Psoas muscle (tissue), 7 donors: ENCODE measurements at regions not wholly inside any gene's neighbourhood (a gene's known extent, or its start where the extent isn't known, plus 50 kb on each side); places are given as distances from the start of the nearest gene placed in this dataset.
A peak's percentile ranks its signal among the peaks of the same experiment; 100 is the strongest.

Experiments used
- ATAC-seq, 4 donors: fragments of 200-7000 bp; cut with Tn5 transposase; one replicate each; pipeline ENCODE4 v1.9.1; 2020; ENCODE audit warnings: moderate library complexity in 3 of 4, mild to moderate bottlenecking in 2 of 4
- DNase-seq, 2 donors: peaks; one replicate each; pipeline ENCODE4 v3.0.0-alpha.2; 2020
- H3K27ac ChIP-seq: fragments of 200-600 bp; one replicate; pipeline ENCODE4 v1.8.0; 2022
- H3K27me3 ChIP-seq, 3 donors: fragments of 200-600 bp in 1 of 3; one replicate each; pipeline versions ENCODE4 v1.6.1 to v1.8.0; 2013 to 2022; ENCODE audit warnings: low read length in 2 of 3, mild to moderate bottlenecking in 2 of 3, moderate library complexity in 1 of 3; ENCODE audit not compliant: insufficient read depth in 3 of 3
- H3K36me3 ChIP-seq, 2 donors: fragments of 200-600 bp in 1 of 2; one replicate each; pipeline versions ENCODE4 v1.6.1 to v1.8.0; 2013 to 2022; ENCODE audit warnings: low read depth in 1 of 2, mild to moderate bottlenecking in 1 of 2, moderate library complexity in 1 of 2; ENCODE audit not compliant: insufficient read depth in 1 of 2
- H3K4me1 ChIP-seq: fragments of 200-600 bp; one replicate; pipeline ENCODE4 v1.8.0; 2022
- H3K4me3 ChIP-seq: fragments of 200-600 bp; one replicate; pipeline ENCODE4 v1.8.0; 2022; ENCODE audit warnings: mild to moderate bottlenecking
- H3K9me3 ChIP-seq: fragments of 200-600 bp; one replicate; pipeline ENCODE4 v1.8.0; 2022
- WGBS, 3 donors: extraction: QIAGEN DNeasy Blood & Tissue Kit; methylation state at CpG; one replicate each; pipeline versions ENCODE4 v1.1.6 to v1.1.7; 2013; 5-methylcytosine and 5-hydroxymethylcytosine counted together
- intact Hi-C, 2 donors: fragments of 100-400 bp; cut with DNase I; formaldehyde crosslinking; loops; one replicate each; pipeline versions ENCODE4 v1.11.0 to v1.14.2; 2022
- TF ChIP-seq, protein P1 (sequence below): fragments of 200-600 bp; IDR thresholded peaks from one replicate; pipeline ENCODE4 v1.8.0; 2022; ENCODE audit warnings: antibody characterized with exemption
- donor health status: healthy with polysubstance abuse.
- donor health status: DM: no; HTN: no; CAD: no; lungs with moderate emphysema.
- donor health status: Bipolar disorder and iron deficiency.
- donor health status: healthy.
- donor health status: DM: yes; HTN: yes; CAD: no.
- donor health status: DM: no; HTN: no; CAD: no.
- donor health status: DM: yes; HTN: yes; CAD: no.

- no peak for DNase-seq
- TF ChIP-seq, protein P1, sequence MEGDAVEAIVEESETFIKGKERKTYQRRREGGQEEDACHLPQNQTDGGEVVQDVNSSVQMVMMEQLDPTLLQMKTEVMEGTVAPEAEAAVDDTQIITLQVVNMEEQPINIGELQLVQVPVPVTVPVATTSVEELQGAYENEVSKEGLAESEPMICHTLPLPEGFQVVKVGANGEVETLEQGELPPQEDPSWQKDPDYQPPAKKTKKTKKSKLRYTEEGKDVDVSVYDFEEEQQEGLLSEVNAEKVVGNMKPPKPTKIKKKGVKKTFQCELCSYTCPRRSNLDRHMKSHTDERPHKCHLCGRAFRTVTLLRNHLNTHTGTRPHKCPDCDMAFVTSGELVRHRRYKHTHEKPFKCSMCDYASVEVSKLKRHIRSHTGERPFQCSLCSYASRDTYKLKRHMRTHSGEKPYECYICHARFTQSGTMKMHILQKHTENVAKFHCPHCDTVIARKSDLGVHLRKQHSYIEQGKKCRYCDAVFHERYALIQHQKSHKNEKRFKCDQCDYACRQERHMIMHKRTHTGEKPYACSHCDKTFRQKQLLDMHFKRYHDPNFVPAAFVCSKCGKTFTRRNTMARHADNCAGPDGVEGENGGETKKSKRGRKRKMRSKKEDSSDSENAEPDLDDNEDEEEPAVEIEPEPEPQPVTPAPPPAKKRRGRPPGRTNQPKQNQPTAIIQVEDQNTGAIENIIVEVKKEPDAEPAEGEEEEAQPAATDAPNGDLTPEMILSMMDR: no peak
- Histone ChIP-seq H3K9me3 (no peaks in the 10 kb centered on the region), H3K36me3 (no peaks in the 10 kb centered on the region), H3K27me3 (no peaks in the 10 kb centered on the region), H3K27ac (no peak overlapping the region), H3K4me1 (peaks cover 12% of the 10 kb centered on the region), H3K4me3 (no peak overlapping the region)
- ATAC-seq: no peak
- intact Hi-C loops: loop anchor here (5.0 to 10.0 kb wide), 2 partner anchors 85 to 393 kb away; partner anchors contain the start of gene KLF3 (in 1 of the 2)
These were observed 86.5 kb upstream of the KLF3 start for GRCh38 chr4:38577462-38577861.

DNA sequence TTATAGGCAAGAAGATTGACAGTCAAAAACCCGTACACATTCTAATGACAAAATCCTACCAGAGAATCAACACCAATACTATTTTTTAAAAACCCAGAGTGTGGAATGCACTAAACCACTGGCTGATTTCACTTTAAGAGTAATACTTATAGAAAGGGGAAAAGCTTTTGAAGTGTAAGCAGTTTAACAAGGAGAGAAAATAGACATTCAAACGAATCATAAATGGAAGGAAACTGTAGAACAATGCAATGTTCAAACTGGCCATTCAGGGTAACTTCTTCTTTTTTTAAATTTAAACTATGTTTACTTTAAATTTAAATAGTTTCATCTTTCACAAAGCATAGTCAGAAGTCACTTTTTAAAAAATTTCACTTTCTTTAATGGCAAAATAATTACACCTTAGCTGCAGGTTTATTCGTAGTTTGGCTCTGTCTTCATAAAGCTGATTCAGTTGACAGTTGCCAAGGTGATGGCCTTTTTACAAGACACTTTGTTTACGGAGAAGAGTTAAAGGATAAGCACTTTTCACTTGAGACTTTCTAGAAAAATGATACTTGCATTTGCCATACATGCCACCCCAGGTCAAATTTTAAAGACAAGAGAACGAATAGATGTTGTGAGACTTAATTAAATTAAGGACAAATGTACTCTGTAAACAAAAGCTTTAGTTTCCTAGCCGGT lies 82.4 kb upstream of the KLF3 start:
- H3K27me3 ChIP-seq: no peaks in the 10 kb centered on the region
- WGBS, 3 donors: 47 to 65% (median 58%) methylated on average over 6 of the region's 6 CpGs
- no peaks in the 10 kb centered on the region for H3K9me3 ChIP-seq
- no peak overlapping the region for H3K27ac ChIP-seq
- DNase-seq: no peak
- TF ChIP-seq, protein P1: no peak
- peaks cover 3% of the 10 kb centered on the region for H3K4me1 ChIP-seq
- H3K36me3 ChIP-seq: no peaks in the 10 kb centered on the region
- intact Hi-C loops: no loop called here
- ATAC-seq: no peak
- H3K4me3 ChIP-seq: no peak overlapping the region

DNA sequence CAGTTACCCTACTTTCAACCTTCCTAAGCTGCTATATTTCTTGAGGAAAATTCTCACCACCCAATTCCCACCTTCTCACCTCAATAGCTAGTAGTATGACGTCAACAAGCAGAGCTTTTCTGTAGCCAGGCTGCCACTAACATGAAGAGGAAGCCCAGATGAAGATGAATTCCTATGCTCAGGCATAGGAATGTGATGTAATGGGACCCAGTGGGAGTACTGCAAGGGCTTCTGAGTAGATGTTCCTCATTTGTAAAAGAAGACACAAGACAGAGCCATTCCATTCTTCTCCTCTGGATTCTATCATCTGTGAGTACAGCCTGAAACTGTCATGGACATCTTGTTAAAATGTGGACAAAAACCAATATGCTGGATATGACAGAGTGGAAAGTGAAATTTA lies 81.6 kb upstream of the KLF3 start:
- H3K4me1 ChIP-seq: peaks cover 3% of the 10 kb centered on the region
- H3K9me3 ChIP-seq: no peaks in the 10 kb centered on the region
- H3K36me3 ChIP-seq: no peaks in the 10 kb centered on the region
- H3K4me3 ChIP-seq: no peak overlapping the region
- H3K27me3 ChIP-seq: peaks cover 0 to 2% (median 0%) of the 10 kb centered on the region in 3 donors
- TF ChIP-seq, protein P1: no peak
- H3K27ac ChIP-seq: no peak overlapping the region
- WGBS, 3 donors: 79 to 84% (median 80%) methylated on average over 1 of the region's 1 CpG
- intact Hi-C loops: no loop called here
- DNase-seq (no peak), ATAC-seq (no peak)

DNA sequence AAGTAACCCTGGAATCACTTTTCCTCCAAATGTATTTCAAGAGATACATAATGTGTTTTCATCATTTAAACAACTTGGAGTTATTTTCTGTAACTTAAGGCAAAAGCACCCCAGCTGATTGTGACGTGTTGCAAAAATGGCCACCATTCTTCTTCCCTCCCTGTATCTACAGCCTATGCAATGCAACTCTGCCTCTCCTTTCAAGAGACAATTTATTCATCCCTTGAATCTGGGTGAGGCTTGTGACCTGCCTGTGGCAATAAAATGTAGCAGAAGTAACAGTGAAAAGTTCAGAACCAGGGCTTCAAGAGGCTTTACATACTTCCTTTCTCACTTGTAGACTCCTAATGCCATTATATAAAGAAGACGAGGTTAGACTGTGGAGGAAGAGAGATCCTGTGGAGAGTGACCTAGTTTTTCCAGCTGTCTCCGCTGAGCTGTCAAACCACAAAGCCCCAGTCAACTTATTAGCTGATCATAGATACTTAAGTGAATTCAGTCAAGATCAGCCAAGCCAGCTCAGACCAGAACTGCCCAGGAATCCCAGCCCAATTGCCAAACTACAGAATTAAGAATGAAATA lies 81.0 kb upstream of the KLF3 start:
- no peaks in the 10 kb centered on the region for H3K9me3 ChIP-seq
- TF ChIP-seq, protein P1: no peak
- peaks cover 0 to 2% (median 0%) of the 10 kb centered on the region in 3 donors for H3K27me3 ChIP-seq
- H3K4me1 ChIP-seq: peaks cover 3% of the 10 kb centered on the region
- H3K4me3 ChIP-seq: no peak overlapping the region
- 58 to 71% (median 58%) methylated on average over 3 of the region's 3 CpGs for WGBS, 3 donors
- no peaks in the 10 kb centered on the region for H3K36me3 ChIP-seq
- peak overlapping the region; percentile 68 for H3K27ac ChIP-seq
- ATAC-seq: peak in 3 of 4 donors; percentile 48 to 90 (median 53)
- DNase-seq: no peak
- intact Hi-C loops: no loop called here
